GM19351 (cell line): ENCODE measurements at regions not wholly inside any gene's neighbourhood (a gene's known extent, or its start where the extent isn't known, plus 50 kb on each side); places are given as distances from the start of the nearest gene placed in this dataset.

Experiments used
- ATAC-seq: cut with Tn5 transposase; IDR thresholded peaks from one replicate; pipeline ENCODE4 v1.9.1; 2021; ENCODE audit warnings: mild to moderate bottlenecking, moderate library complexity; ENCODE audit not compliant: unreplicated experiment

- no peak for ATAC-seq
Observed at GRCh38 chr10:36187380-36188079, 545.4 kb upstream of the FZD8 start.

GRCh38 chr10:36185097-36185496 lies 543.0 kb upstream of the FZD8 start:
- no peak for ATAC-seq

- ATAC-seq: no peak
Observed at GRCh38 chr10:36183726-36184125, 541.6 kb upstream of the FZD8 start.

- ATAC-seq: no peak
Observed at GRCh38 chr10:36183056-36183455, 541.0 kb upstream of the FZD8 start.

GRCh38 chr10:36182606-36183005 lies 540.5 kb upstream of the FZD8 start:
- no peak for ATAC-seq

- no peak for ATAC-seq
Observed at GRCh38 chr10:36182179-36182566, 540.1 kb upstream of the FZD8 start.

- no peak for ATAC-seq
Observed at GRCh38 chr10:36181426-36182178, 539.5 kb upstream of the FZD8 start.

- no peak for ATAC-seq
Observed at GRCh38 chr10:36178616-36179015, 536.5 kb upstream of the FZD8 start.

- no peak for ATAC-seq
Observed at GRCh38 chr10:36177071-36177470, 535.0 kb upstream of the FZD8 start.

GRCh38 chr10:36175954-36176353 lies 533.9 kb upstream of the FZD8 start:
- ATAC-seq: no peak

GRCh38 chr10:36173364-36173763 lies 531.3 kb upstream of the FZD8 start:
- no peak for ATAC-seq

GRCh38 chr10:36171953-36172940 lies 530.2 kb upstream of the FZD8 start:
- ATAC-seq: no peak

- ATAC-seq: no peak
Observed at GRCh38 chr10:36171556-36171952, 529.5 kb upstream of the FZD8 start.

GRCh38 chr10:36170943-36171501 lies 528.9 kb upstream of the FZD8 start:
- no peak for ATAC-seq

- no peak for ATAC-seq
Observed at GRCh38 chr10:36170142-36170719, 528.1 kb upstream of the FZD8 start.

GRCh38 chr10:36168777-36169176 lies 526.7 kb upstream of the FZD8 start:
- no peak for ATAC-seq

- ATAC-seq: no peak
Observed at GRCh38 chr10:36164556-36165504, 522.7 kb upstream of the FZD8 start.

- no peak for ATAC-seq
Observed at GRCh38 chr10:36163827-36164226, 521.7 kb upstream of the FZD8 start.

GRCh38 chr10:36157486-36157885 lies 515.4 kb upstream of the FZD8 start:
- ATAC-seq: no peak

GRCh38 chr10:36148207-36148606 lies 506.1 kb upstream of the FZD8 start:
- ATAC-seq: no peak
